NOMO-1 (cell line): ENCODE measurements at regions not wholly inside any gene's neighbourhood (a gene's known extent, or its start where the extent isn't known, plus 50 kb on each side); places are given as distances from the start of the nearest gene placed in this dataset.
A peak's percentile ranks its signal among the peaks of the same experiment; 100 is the strongest.

ENCODE experiments used
- DNase-seq, 2 experiments: peaks; one replicate each; lab custom pipeline; 2025; ENCODE audit not compliant: unreplicated experiment in 2 of 2; lab: John Stamatoyannopoulos, UW

DNA sequence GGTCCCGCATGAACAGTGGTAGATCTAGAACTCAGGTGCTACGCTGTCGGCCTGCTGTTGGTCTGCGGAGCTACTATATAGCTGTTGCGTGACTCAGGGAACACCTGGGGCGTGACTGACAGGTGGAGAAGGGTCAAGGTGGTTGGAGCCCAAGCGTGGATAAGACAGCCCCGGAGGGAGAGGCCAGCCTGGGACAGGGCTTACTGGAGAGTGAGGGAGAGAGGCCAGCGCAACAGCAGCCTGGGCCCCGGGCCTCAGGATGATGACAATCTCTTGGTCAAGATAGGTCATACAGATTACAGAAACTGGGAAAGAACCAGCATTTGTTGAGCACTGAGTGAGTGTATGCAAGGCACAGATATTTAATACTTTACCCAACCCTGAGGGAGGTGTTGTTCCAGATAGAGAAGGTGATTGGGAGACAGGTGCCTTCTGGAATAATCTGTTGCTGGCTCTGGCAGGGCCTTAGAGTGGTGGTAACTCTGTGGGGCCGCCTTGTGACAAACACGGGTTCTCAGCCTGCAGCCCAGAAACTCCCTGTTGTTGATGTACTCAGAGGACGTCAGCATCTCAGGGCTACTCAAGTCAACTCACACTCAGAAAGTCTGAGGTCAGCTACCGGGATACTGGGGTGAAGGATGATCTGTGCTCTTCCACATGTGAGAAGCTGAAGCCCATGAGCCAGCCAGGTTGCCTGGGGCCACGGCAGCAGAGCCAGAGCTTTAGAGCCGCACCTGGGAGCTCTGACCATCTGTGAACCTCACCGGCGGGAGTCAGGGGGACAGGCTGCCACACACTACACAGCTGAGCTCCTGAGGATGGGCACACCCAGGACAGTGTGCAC lies 265.4 kb upstream of the HES1 start:
- no peak for DNase-seq

GRCh38 chr3:193871220-193871485 lies 264.8 kb upstream of the HES1 start:
- no peak for DNase-seq

- no peak for DNase-seq
Measured at GRCh38 chr3:193872265-193872753, 263.6 kb upstream of the HES1 start.

DNA sequence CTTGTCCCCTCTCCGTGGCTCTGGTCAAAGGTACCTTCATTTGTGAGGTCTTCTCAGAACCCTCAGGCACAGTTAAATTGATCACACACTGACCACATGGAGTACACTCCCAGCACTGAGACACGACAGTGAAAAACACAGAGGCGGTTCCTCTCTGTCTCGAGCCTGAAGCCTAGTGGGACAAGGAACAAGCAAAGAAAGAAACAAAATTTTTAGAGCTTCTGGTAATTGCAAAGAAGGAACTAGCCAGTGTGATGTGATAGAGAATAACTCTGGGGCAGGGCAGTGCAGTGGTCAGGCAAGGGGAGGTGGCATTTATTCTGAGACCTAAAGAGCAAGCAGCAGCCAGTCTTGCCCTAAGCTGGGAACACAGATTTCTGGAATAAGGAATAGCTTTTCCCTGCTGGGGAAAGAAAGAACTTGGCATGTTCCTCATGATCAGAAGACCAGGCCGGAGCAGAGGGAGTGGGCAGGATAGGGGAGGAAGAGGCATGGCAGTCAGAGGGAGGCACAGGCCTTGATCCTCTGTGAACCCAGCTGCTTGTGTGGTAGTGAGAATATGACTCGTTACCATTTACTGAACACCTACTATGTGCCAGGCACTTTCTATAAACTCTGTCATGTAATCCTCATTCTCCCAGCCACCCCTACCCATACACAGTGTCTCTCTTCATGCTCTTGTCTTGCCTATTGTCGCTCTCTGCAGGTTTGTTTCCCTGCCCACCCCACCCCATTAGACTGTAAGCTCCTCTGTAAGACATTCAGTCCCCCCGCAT lies 262.3 kb upstream of the HES1 start:
- DNase-seq, result no peak

DNA sequence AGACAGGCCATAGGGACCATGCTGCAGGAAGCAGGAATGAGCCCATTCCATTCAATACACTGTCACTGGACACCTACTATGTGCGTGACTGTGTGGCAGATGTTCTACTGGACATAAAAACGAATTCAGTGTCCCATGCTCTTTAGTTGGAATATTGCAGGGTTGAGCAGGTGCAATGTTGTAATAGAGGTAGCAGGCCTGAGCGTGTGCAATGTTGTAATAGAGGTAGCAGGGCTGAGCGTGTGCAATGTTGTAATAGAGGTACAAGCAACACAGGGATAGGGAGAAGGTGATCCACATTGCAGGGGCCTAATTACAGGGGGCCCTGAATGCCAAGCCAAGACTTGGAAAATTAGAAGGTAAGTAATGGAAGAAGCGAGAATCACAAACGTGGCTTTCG lies 261.4 kb upstream of the HES1 start:
- DNase-seq, result no peak

- no peak for DNase-seq
Measured at GRCh38 chr3:193874997-193875593, 260.9 kb upstream of the HES1 start.

DNA sequence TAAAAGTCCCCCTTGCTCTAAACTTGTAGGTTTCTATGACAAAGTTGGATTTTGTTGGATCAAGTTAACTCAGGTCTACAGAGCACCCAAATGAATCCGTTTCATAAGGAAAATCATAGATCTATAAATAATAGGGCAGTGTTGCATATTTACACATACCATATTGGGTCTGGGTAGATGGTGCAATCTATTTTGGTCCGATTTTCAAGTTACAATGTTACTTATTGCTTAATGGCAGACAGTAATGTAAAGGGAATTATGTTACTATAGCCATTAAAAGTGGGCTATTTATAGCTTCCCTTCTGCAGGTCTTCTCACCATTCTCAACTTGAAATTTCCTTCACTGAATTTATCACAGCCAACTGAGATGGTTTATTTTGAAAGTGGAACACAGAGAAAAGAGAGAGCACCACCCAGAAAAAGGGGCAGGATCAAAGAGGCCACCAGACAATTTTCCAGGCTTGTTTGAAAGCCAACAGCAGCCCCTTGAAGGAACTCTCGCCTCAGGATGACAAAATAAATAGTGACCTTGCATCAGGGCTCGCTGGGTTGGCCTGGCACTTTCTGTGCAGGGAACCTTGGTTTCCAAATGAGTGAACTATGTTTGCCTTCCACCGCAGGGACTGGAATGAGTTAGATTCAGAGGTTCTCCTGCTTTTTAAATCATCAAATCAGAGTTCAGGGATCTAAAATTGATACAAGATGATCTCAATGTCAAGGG lies 260.2 kb upstream of the HES1 start:
- peak in 1 of 2 experiments; percentile 24 for DNase-seq

DNA sequence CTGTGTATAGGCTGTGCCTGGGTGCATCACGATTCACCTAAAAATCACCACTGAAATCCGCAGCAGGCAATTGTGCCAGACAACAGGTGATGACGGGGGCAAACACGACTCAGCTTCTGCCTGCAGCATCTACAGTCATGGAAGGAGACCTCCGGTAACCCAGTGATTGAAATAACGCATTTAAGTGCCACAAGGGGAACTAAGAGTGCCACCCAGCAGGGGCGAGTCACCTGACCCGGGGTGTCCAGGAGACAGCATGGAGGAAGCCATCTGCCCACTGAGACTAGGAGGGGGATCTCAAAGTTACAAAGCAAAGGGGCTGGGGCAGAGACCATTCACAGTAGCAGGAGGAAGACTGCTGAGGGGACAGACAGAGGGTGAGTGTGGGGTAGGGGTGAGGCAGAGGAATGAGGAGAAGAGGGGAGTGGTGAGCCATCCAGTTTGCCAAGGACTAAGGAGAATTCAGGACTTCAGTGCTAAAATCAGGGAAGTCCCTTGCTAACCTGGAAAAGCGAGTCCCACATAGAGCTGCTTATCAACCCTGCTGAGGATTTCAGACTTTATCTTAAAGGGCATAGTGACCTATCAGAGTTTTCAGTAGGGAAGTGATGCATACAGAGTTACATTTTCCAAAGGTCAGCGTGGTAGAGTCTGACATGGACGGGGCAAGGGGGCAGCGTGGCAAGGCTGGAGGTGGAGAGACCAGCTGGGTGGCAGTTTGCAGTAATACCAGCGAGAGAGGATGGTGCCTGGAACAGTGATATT lies 256.7 kb upstream of the HES1 start:
- DNase-seq, result no peak

DNA sequence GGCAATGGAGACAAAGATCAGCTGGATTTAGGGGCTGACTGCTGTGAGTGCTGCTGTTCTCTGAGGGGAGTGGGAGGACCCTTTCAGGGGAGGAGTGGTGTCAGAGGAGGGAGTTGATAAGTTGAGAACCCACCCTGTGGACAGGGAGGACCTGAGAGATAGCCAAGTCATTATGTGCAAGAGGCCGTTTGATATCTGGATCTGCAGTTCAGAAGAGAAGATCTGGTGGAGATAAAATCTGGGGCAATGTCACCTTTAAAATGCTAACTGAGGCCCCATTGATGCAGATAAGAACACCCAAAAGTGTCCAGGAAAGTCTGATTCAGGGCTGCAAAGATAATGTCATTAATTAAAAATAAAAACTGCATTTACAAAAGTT lies 256.1 kb upstream of the HES1 start:
- DNase-seq, result no peak

DNA sequence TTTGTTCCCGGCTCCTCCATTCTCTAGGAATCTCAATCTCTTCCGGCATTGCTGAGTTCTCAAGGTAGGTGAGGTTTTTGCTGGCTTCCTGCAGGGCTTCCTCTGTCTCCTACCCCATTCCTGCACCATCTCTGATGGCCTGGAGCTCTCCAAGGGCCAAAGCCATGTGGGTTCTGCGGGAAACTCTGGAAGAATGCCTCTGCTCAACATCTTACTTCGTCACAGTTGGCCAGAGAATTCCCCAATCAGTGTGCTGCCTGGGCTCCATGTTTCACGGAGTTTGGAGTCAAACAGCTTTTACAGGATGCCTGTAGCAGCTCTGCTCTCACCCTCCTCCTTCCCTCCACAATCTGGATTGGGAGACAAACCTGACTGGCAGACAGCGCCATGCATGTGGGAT lies 253.9 kb upstream of the HES1 start:
- DNase-seq, result no peak

- no peak for DNase-seq
Measured at GRCh38 chr3:193883551-193883950, 252.4 kb upstream of the HES1 start.

GRCh38 chr3:193884027-193884426 lies 251.9 kb upstream of the HES1 start:
- DNase-seq, result no peak

DNA sequence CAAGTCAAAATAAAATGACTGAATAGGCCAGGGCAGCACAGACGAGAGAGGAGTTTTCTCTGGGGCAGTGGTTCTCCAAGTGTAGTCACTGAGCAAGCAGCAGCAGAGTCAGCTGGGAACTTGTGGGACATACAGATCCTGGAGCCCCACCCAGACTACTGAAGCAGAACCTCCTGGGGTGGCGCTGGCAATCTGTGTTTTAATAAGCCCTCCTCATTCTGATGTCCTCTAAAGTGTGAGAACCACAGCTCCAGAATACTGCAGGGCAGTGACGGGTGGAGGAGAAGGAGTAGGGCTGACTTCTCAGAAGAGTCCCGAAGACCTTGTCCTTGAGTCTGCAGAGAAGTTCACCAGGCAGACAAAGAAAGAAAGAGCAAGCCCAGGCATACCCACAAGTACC lies 251.3 kb upstream of the HES1 start:
- no peak for DNase-seq

DNA sequence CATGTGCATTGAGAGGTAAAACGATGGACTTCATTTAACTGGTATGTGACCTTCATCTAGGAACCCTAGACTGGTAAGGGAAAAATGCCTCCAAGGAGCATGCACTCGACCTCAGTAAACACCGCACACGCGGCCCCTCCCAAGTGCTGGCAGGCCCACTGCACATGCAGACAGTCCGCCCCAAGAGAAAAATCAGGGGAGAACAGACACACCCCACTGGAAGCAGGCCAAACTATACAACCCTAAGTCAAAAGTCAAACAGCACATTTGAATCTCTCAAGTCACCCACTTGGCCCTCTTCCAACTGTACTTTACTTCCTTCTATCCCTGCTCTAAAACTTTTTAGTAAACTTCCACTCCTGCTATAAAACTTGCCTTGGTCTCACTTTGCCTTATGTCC lies 250.1 kb upstream of the HES1 start:
- DNase-seq, result no peak

GRCh38 chr3:193890016-193890897 lies 245.7 kb upstream of the HES1 start:
- no peak for DNase-seq

DNA sequence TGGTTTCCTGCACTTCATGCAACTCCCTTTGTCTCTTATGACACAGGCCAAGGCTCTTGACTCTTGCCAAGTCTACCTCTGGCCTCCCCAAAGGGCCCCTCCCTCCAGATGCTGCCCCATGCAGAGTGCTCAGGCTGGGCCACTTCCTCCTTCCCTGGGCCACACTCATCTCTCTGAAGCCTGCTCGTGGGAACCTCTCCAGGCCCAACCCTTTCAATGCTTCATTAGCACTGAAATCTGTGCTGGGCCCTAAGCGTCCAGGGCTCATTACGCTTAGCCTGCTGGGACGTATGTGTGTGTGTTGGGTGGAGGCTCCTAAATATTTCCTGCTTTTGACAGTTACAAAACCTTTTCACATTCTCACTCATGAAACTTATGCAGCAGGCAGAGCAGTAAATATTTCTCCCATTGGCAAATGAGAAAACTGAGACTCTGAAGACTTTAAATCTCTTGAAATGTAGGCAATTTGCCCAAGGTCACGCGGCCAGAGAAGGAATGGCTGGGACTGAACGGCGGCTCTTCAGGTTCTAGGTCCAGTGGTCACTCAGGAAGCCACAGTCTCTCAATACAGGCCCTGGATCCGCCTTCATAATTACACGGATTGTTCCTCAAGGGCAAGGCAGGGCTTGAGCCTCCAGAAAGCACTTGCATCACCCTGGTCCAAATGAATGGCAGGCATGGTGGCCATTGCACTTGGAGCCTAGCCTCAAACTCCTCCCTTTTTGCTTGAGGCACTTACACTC lies 241.7 kb upstream of the HES1 start:
- DNase-seq, result peak; percentile 48 to 56

- no peak for DNase-seq
Measured at GRCh38 chr3:193895409-193895808, 240.5 kb upstream of the HES1 start.

GRCh38 chr3:193896419-193896818 lies 239.5 kb upstream of the HES1 start:
- DNase-seq, result no peak

- no peak for DNase-seq
Measured at GRCh38 chr3:193897288-193897687, 238.7 kb upstream of the HES1 start.
